WTC11 (cell line): ENCODE measurements at regions not wholly inside any gene's neighbourhood (a gene's known extent, or its start where the extent isn't known, plus 50 kb on each side); places are given as distances from the start of the nearest gene placed in this dataset.

Source experiments
- ATAC-seq: fragments of 200-7000 bp; cut with Tn5 transposase; 2 replicates; pipeline ENCODE4 v1.10.0; 2021; ENCODE audit warnings: mild to moderate bottlenecking, moderate library complexity
- CTCF ChIA-PET: fragments of 300-600 bp; sonication (Branson Sonifier 250); formaldehyde crosslinking; loops from one replicate; lab custom pipeline; 2021; ENCODE audit warnings: antibody characterized with exemption; lab: Charles Lee
- POLR2A ChIA-PET: fragments of 350-600 bp; sonication (Branson Sonifier 250); formaldehyde crosslinking; loops from one replicate; lab custom pipeline; 2021; ENCODE audit warnings: antibody characterized with exemption; lab: Charles Lee
- DNase-seq: peaks from one replicate; pipeline ENCODE4 v3.0.0; 2021; ENCODE audit warnings: low spot score
- H3K27ac Mint-ChIP-seq: 2 replicates; pipeline ENCODE4 v1.8.0; 2021; ENCODE audit warnings: mixed read lengths
- H3K27me3 Mint-ChIP-seq: 2 replicates; pipeline ENCODE4 v1.8.0; 2021; ENCODE audit warnings: low read depth, mild to moderate bottlenecking, moderate library complexity, mixed read lengths
- H3K36me3 Mint-ChIP-seq: 2 replicates; pipeline ENCODE4 v1.8.0; 2021; ENCODE audit warnings: mixed read lengths
- H3K4me1 Mint-ChIP-seq: 2 replicates; pipeline ENCODE4 v1.8.0; 2022; ENCODE audit warnings: mixed read lengths
- H3K4me3 Mint-ChIP-seq: 2 replicates; pipeline ENCODE4 v1.8.0; 2021; ENCODE audit warnings: mild to moderate bottlenecking, moderate library complexity, mixed read lengths
- H3K9me3 Mint-ChIP-seq: 2 replicates; pipeline ENCODE4 v1.8.0; 2021; ENCODE audit warnings: mixed read lengths
- E2F1 ChIP-seq: sonication (generic); formaldehyde crosslinking; IDR thresholded peaks from 2 replicates; pipeline ENCODE4 v1.8.0; 2022; ENCODE audit warnings: mild to moderate bottlenecking, missing genetic modification reagents
- E2F5 ChIP-seq: sonication (generic); formaldehyde crosslinking; IDR thresholded peaks from 2 replicates; pipeline ENCODE4 v1.8.1; 2022; ENCODE audit warnings: mild to moderate bottlenecking, moderate library complexity, missing genetic modification reagents
- EMX1 ChIP-seq: fragments of 250-450 bp; sonication (Bioruptor Pico); IDR thresholded peaks from 2 replicates; pipeline ENCODE4 v1.8.0; 2021; ENCODE audit warnings: mild to moderate bottlenecking
- ESRRA ChIP-seq: sonication (generic); formaldehyde crosslinking; IDR thresholded peaks from 2 replicates; pipeline ENCODE4 v1.8.1; 2022; ENCODE audit warnings: mild to moderate bottlenecking, missing genetic modification reagents, borderline replicate concordance
- FOXJ3 ChIP-seq: sonication (generic); formaldehyde crosslinking; IDR thresholded peaks from 2 replicates; pipeline ENCODE4 v1.9.0; 2021; ENCODE audit warnings: missing genetic modification reagents, mild to moderate bottlenecking, borderline replicate concordance
- GABPB1 ChIP-seq: sonication (generic); formaldehyde crosslinking; IDR thresholded peaks from 2 replicates; pipeline ENCODE4 v1.8.1; 2023; ENCODE audit warnings: mild to moderate bottlenecking, missing genetic modification reagents
- GRHL2 ChIP-seq: fragments of 250-450 bp; sonication (Bioruptor Pico); IDR thresholded peaks from 2 replicates; pipeline ENCODE4 v1.8.0; 2022; ENCODE audit warnings: mild to moderate bottlenecking, moderate library complexity; ENCODE audit not compliant: insufficient replicate concordance, severe bottlenecking
- IRF1 ChIP-seq: sonication (generic); formaldehyde crosslinking; IDR thresholded peaks from 2 replicates; pipeline ENCODE4 v1.8.0; 2023; ENCODE audit warnings: missing genetic modification reagents
- MXD4 ChIP-seq: fragments of 250-450 bp; sonication (Bioruptor Pico); IDR thresholded peaks from 2 replicates; pipeline ENCODE4 v1.8.0; 2021; ENCODE audit warnings: mild to moderate bottlenecking, moderate library complexity, borderline replicate concordance
- TEAD4 ChIP-seq: sonication (generic); formaldehyde crosslinking; IDR thresholded peaks from 2 replicates; pipeline ENCODE4 v1.8.0; 2022; ENCODE audit warnings: mild to moderate bottlenecking, missing genetic modification reagents
- ZBTB21 ChIP-seq: sonication (generic); formaldehyde crosslinking; IDR thresholded peaks from 2 replicates; pipeline ENCODE4 v1.8.1; 2023; ENCODE audit warnings: mild to moderate bottlenecking, missing genetic modification reagents, borderline replicate concordance
- ZBTB43 ChIP-seq: sonication (generic); formaldehyde crosslinking; IDR thresholded peaks from 2 replicates; pipeline ENCODE4 v1.8.1; 2023; ENCODE audit warnings: mild to moderate bottlenecking, missing genetic modification reagents
- ZMAT4 ChIP-seq: fragments of 250-450 bp; sonication (Bioruptor Pico); IDR thresholded peaks from 2 replicates; pipeline ENCODE4 v1.9.0; 2021; ENCODE audit warnings: mild to moderate bottlenecking
- ZNF121 ChIP-seq: sonication (generic); formaldehyde crosslinking; IDR thresholded peaks from 2 replicates; pipeline ENCODE4 v1.8.0; 2023; ENCODE audit warnings: missing genetic modification reagents
- ZNF232 ChIP-seq: sonication (generic); formaldehyde crosslinking; IDR thresholded peaks from 2 replicates; pipeline ENCODE4 v1.8.0; 2022; ENCODE audit warnings: mild to moderate bottlenecking, missing genetic modification reagents
- ZNF317 ChIP-seq: sonication (generic); formaldehyde crosslinking; IDR thresholded peaks from 2 replicates; pipeline ENCODE4 v1.8.1; 2023; ENCODE audit warnings: low read depth, mild to moderate bottlenecking, moderate library complexity, missing genetic modification reagents, borderline replicate concordance
- TF ChIP-seq, protein P1 (sequence below): sonication (generic); formaldehyde crosslinking; IDR thresholded peaks from 2 replicates; pipeline ENCODE4 v1.8.0; 2022; ENCODE audit warnings: mild to moderate bottlenecking, missing genetic modification reagents
- TF ChIP-seq, protein P2 (sequence below): sonication (generic); formaldehyde crosslinking; IDR thresholded peaks from 2 replicates; pipeline ENCODE4 v1.8.1; 2022; ENCODE audit warnings: mild to moderate bottlenecking, missing genetic modification reagents, moderate library complexity, borderline replicate concordance
- TF ChIP-seq, protein P3 (sequence below): sonication (generic); formaldehyde crosslinking; IDR thresholded peaks from 2 replicates; pipeline ENCODE4 v1.8.0; 2022; ENCODE audit warnings: mild to moderate bottlenecking, missing genetic modification reagents
- TF ChIP-seq, protein P4 (sequence below): sonication (generic); formaldehyde crosslinking; IDR thresholded peaks from 2 replicates; pipeline ENCODE4 v1.8.1; 2023; ENCODE audit warnings: mild to moderate bottlenecking, moderate library complexity, missing genetic modification reagents
- TF ChIP-seq, protein P5 (sequence below): sonication (generic); formaldehyde crosslinking; IDR thresholded peaks from 2 replicates; pipeline ENCODE4 v1.8.1; 2023; ENCODE audit warnings: mild to moderate bottlenecking, missing genetic modification reagents, moderate library complexity
- TF ChIP-seq, protein P6 (sequence below): sonication (generic); formaldehyde crosslinking; IDR thresholded peaks from 2 replicates; pipeline ENCODE4 v1.8.1; 2023; ENCODE audit warnings: mild to moderate bottlenecking, missing genetic modification reagents, moderate library complexity

GRCh38 chr11:79744941-79745340, 304.1 kb upstream of the TENM4 start:
- TF ChIP-seq ZNF232 (no peak), TEAD4 (CRISPR knock-in tag) (no peak), ZNF121 (no peak), IRF1 (CRISPR knock-in tag) (no peak)
- TF ChIP-seq, protein P1, sequence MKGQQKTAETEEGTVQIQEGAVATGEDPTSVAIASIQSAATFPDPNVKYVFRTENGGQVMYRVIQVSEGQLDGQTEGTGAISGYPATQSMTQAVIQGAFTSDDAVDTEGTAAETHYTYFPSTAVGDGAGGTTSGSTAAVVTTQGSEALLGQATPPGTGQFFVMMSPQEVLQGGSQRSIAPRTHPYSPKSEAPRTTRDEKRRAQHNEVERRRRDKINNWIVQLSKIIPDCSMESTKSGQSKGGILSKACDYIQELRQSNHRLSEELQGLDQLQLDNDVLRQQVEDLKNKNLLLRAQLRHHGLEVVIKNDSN (CRISPR knock-in tag) = no peak
- TF ChIP-seq, protein P2, sequence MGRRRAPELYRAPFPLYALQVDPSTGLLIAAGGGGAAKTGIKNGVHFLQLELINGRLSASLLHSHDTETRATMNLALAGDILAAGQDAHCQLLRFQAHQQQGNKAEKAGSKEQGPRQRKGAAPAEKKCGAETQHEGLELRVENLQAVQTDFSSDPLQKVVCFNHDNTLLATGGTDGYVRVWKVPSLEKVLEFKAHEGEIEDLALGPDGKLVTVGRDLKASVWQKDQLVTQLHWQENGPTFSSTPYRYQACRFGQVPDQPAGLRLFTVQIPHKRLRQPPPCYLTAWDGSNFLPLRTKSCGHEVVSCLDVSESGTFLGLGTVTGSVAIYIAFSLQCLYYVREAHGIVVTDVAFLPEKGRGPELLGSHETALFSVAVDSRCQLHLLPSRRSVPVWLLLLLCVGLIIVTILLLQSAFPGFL (CRISPR knock-in tag) = no peak
- no peak for DNase-seq
- CTCF ChIA-PET = no interaction called here
- ATAC-seq = no peak
- POLR2A ChIA-PET = interaction anchor here (1.0 kb wide), 1 partner anchor 8 kb away, joined by 3 read pairs; no protein-coding TSS in a partner anchor
- H3K4me3 Mint-ChIP-seq = no peak overlapping the region
- no peaks in the 10 kb centered on the region for H3K36me3 Mint-ChIP-seq
- peaks cover 2% of the 10 kb centered on the region; the same call in 1 of the 2 replicates for H3K27me3 Mint-ChIP-seq
- H3K4me1 Mint-ChIP-seq = no peaks in the 10 kb centered on the region
- H3K9me3 Mint-ChIP-seq = no peaks in the 10 kb centered on the region
- H3K27ac Mint-ChIP-seq = no peak overlapping the region

GRCh38 chr11:79742176-79742575, 301.3 kb upstream of the TENM4 start:
- H3K27ac Mint-ChIP-seq = no peak overlapping the region
- H3K36me3 Mint-ChIP-seq = no peaks in the 10 kb centered on the region
- H3K4me1 Mint-ChIP-seq = no peaks in the 10 kb centered on the region
- H3K9me3 Mint-ChIP-seq = no peaks in the 10 kb centered on the region
- POLR2A ChIA-PET = no interaction called here
- ATAC-seq = no peak
- CTCF ChIA-PET = no interaction called here
- no peak overlapping the region for H3K4me3 Mint-ChIP-seq
- peaks cover 15% of the 10 kb centered on the region for H3K27me3 Mint-ChIP-seq
- DNase-seq = no peak
- TF ChIP-seq, protein P3, sequence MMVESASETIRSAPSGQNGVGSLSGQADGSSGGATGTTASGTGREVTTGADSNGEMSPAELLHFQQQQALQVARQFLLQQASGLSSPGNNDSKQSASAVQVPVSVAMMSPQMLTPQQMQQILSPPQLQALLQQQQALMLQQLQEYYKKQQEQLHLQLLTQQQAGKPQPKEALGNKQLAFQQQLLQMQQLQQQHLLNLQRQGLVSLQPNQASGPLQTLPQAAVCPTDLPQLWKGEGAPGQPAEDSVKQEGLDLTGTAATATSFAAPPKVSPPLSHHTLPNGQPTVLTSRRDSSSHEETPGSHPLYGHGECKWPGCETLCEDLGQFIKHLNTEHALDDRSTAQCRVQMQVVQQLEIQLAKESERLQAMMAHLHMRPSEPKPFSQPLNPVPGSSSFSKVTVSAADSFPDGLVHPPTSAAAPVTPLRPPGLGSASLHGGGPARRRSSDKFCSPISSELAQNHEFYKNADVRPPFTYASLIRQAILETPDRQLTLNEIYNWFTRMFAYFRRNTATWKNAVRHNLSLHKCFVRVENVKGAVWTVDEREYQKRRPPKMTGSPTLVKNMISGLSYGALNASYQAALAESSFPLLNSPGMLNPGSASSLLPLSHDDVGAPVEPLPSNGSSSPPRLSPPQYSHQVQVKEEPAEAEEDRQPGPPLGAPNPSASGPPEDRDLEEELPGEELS (CRISPR knock-in tag) = no peak
- TF ChIP-seq GABPB1 (CRISPR knock-in tag) = no peak
- no peak for TF ChIP-seq E2F5 (CRISPR knock-in tag)
- TF ChIP-seq FOXJ3 (CRISPR knock-in tag) = no peak
- no peak for TF ChIP-seq EMX1
- TF ChIP-seq, protein P4, sequence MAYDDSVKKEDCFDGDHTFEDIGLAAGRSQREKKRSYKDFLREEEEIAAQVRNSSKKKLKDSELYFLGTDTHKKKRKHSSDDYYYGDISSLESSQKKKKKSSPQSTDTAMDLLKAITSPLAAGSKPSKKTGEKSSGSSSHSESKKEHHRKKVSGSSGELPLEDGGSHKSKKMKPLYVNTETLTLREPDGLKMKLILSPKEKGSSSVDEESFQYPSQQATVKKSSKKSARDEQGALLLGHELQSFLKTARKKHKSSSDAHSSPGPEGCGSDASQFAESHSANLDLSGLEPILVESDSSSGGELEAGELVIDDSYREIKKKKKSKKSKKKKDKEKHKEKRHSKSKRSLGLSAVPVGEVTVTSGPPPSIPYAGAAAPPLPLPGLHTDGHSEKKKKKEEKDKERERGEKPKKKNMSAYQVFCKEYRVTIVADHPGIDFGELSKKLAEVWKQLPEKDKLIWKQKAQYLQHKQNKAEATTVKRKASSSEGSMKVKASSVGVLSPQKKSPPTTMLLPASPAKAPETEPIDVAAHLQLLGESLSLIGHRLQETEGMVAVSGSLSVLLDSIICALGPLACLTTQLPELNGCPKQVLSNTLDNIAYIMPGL (CRISPR knock-in tag) = no peak
- TF ChIP-seq, protein P5, sequence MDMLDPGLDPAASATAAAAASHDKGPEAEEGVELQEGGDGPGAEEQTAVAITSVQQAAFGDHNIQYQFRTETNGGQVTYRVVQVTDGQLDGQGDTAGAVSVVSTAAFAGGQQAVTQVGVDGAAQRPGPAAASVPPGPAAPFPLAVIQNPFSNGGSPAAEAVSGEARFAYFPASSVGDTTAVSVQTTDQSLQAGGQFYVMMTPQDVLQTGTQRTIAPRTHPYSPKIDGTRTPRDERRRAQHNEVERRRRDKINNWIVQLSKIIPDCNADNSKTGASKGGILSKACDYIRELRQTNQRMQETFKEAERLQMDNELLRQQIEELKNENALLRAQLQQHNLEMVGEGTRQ (CRISPR knock-in tag) = no peak
- no peak for TF ChIP-seq IRF1 (CRISPR knock-in tag)
- TF ChIP-seq MXD4 (CRISPR knock-in tag) = no peak
- TF ChIP-seq E2F1 (CRISPR knock-in tag) = no peak
- TF ChIP-seq GRHL2 (CRISPR knock-in tag) = no peak
- no peak for TF ChIP-seq ESRRA
- TF ChIP-seq ZNF317 (CRISPR knock-in tag) = no peak
- TF ChIP-seq ZMAT4 (CRISPR knock-in tag) = no peak
- no peak for TF ChIP-seq ZBTB43 (CRISPR knock-in tag)
- TF ChIP-seq, protein P6, sequence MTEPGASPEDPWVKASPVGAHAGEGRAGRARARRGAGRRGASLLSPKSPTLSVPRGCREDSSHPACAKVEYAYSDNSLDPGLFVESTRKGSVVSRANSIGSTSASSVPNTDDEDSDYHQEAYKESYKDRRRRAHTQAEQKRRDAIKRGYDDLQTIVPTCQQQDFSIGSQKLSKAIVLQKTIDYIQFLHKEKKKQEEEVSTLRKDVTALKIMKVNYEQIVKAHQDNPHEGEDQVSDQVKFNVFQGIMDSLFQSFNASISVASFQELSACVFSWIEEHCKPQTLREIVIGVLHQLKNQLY (CRISPR knock-in tag) = no peak
- no peak for TF ChIP-seq ZBTB21 (CRISPR knock-in tag)
- TF ChIP-seq ZNF232 = no peak
